H9 (cell line): ENCODE measurements at regions not wholly inside any gene's neighbourhood (a gene's known extent, or its start where the extent isn't known, plus 50 kb on each side); places are given as distances from the start of the nearest gene placed in this dataset.
A peak's percentile ranks its signal among the peaks of the same experiment; 100 is the strongest.

ENCODE experiments used
- DNase-seq: peaks from one replicate; pipeline ENCODE4 v3.0.0-alpha.2; 2017
- H2AFZ ChIP-seq: one replicate; pipeline ENCODE4 v1.6.1; 2013; ENCODE audit warnings: mild to moderate bottlenecking, low read length, control low read depth, moderate library complexity
- H2AK5ac ChIP-seq: 2 replicates; pipeline ENCODE4 v1.6.1; 2013; ENCODE audit warnings: low read length, control low read depth, mixed read lengths; ENCODE audit not compliant: insufficient read length
- H2BK120ac ChIP-seq: one replicate; pipeline ENCODE4 v1.6.1; 2013; ENCODE audit warnings: low read depth, mild to moderate bottlenecking, low read length, control low read depth, inconsistent platforms; ENCODE audit not compliant: poor library complexity, severe bottlenecking
- H2BK12ac ChIP-seq: 2 replicates; pipeline ENCODE4 v1.6.1; 2013; ENCODE audit warnings: low read length, control low read depth, mixed read lengths, low read depth; ENCODE audit not compliant: insufficient read length
- H2BK15ac ChIP-seq: 2 replicates; pipeline ENCODE4 v1.6.1; 2013; ENCODE audit warnings: low read depth, low read length, control low read depth
- H2BK20ac ChIP-seq: one replicate; pipeline ENCODE4 v1.6.1; 2013; ENCODE audit warnings: low read depth, mild to moderate bottlenecking, low read length, control low read depth, inconsistent platforms; ENCODE audit not compliant: poor library complexity, severe bottlenecking
- H2BK5ac ChIP-seq: 2 replicates; pipeline ENCODE4 v1.6.1; 2013; ENCODE audit warnings: low read length, control low read depth, mixed read lengths; ENCODE audit not compliant: insufficient read length
- H3K14ac ChIP-seq: 2 replicates; pipeline ENCODE4 v1.6.1; 2013; ENCODE audit warnings: low read length, control low read depth; ENCODE audit not compliant: insufficient read depth
- H3K18ac ChIP-seq: 2 replicates; pipeline ENCODE4 v1.6.1; 2013; ENCODE audit warnings: low read depth, mild to moderate bottlenecking, mixed read lengths, low read length, control low read depth; ENCODE audit not compliant: insufficient read length
- H3K23ac ChIP-seq: 2 replicates; pipeline ENCODE4 v1.6.1; 2013; ENCODE audit warnings: low read length, control low read depth, mixed read lengths, low read depth; ENCODE audit not compliant: insufficient read length
- H3K23me2 ChIP-seq: 2 replicates; pipeline ENCODE4 v1.6.1; 2013; ENCODE audit warnings: low read depth, mild to moderate bottlenecking, mixed read lengths, low read length, control low read depth; ENCODE audit not compliant: insufficient read length, poor library complexity, severe bottlenecking
- H3K27ac ChIP-seq: 2 replicates; pipeline ENCODE4 v1.5.1; 2013; ENCODE audit warnings: low read length, control low read depth, mixed read lengths, low read depth; ENCODE audit not compliant: insufficient read length
- H3K27me3 ChIP-seq: 2 replicates; pipeline ENCODE4 v1.6.1; 2013; ENCODE audit warnings: low read length, control low read depth, inconsistent platforms; ENCODE audit not compliant: insufficient read depth
- H3K4ac ChIP-seq: 2 replicates; pipeline ENCODE4 v1.6.1; 2013; ENCODE audit warnings: low read depth, mild to moderate bottlenecking, control low read depth, inconsistent platforms, low read length, moderate library complexity
- H3K4me1 ChIP-seq: 2 replicates; pipeline ENCODE4 v1.6.1; 2013; ENCODE audit warnings: low read length, control low read depth, inconsistent platforms; ENCODE audit not compliant: insufficient read depth
- H3K4me2 ChIP-seq: 2 replicates; pipeline ENCODE4 v1.6.1; 2013; ENCODE audit warnings: low read length, control low read depth, mixed read lengths; ENCODE audit not compliant: insufficient read length, insufficient read depth
- H3K56ac ChIP-seq: 2 replicates; pipeline ENCODE4 v1.6.1; 2013; ENCODE audit warnings: low read depth, mild to moderate bottlenecking, mixed read lengths, low read length, control low read depth; ENCODE audit not compliant: insufficient read length
- H3K79me1 ChIP-seq: 2 replicates; pipeline ENCODE4 v1.6.1; 2013; ENCODE audit warnings: low read depth, mild to moderate bottlenecking, moderate library complexity, low read length, control low read depth, inconsistent platforms; ENCODE audit not compliant: insufficient read depth, poor library complexity, severe bottlenecking
- H3K79me2 ChIP-seq: 2 replicates; pipeline ENCODE4 v1.6.1; 2013; ENCODE audit warnings: low read length, control low read depth, inconsistent platforms; ENCODE audit not compliant: insufficient read depth
- H3K9ac ChIP-seq: 2 replicates; pipeline ENCODE4 v1.6.1; 2013; ENCODE audit warnings: low read length, control low read depth, mixed read lengths; ENCODE audit not compliant: insufficient read length; ENCODE audit errors: extremely low read depth
- H3K9me3 ChIP-seq: one replicate; pipeline ENCODE4 v1.6.1; 2013; ENCODE audit warnings: low read depth, low read length, inconsistent platforms; ENCODE audit not compliant: control insufficient read depth
- H3T11ph ChIP-seq: one replicate; pipeline ENCODE4 v1.6.1; 2013; ENCODE audit warnings: mild to moderate bottlenecking, low read length, control low read depth, inconsistent platforms
- H4K20me1 ChIP-seq: one replicate; pipeline ENCODE4 v1.6.1; 2013; ENCODE audit not compliant: control insufficient read depth, insufficient read length, insufficient read depth
- H4K5ac ChIP-seq: 2 replicates; pipeline ENCODE4 v1.6.1; 2013; ENCODE audit warnings: low read depth, mild to moderate bottlenecking, mixed read lengths, low read length, control low read depth; ENCODE audit not compliant: insufficient read length
- H4K8ac ChIP-seq: replicated peaks from 2 replicates; pipeline ENCODE4 v1.6.1; 2013; ENCODE audit warnings: low read length, control low read depth, mixed read lengths, low read depth; ENCODE audit not compliant: insufficient read length
- H4K91ac ChIP-seq: 2 replicates; pipeline ENCODE4 v1.6.1; 2013; ENCODE audit warnings: low read depth, mild to moderate bottlenecking, moderate library complexity, mixed read lengths, low read length, control low read depth; ENCODE audit not compliant: insufficient read length
- H3K27ac Mint-ChIP-seq, 3 experiments: 2 replicates in 2 of 3; 3 replicates in 1 of 3; pipeline ENCODE4 v1.8.0; 2020 to 2021; ENCODE audit warnings: mixed read lengths in 3 of 3, mild to moderate bottlenecking in 1 of 3, moderate library complexity in 1 of 3
- H3K27me3 Mint-ChIP-seq: 2 replicates; pipeline ENCODE4 v1.8.0; 2021; ENCODE audit warnings: low read depth, mild to moderate bottlenecking, moderate library complexity, mixed read lengths
- H3K36me3 Mint-ChIP-seq, 3 experiments: 2 replicates in 2 of 3; 3 replicates in 1 of 3; pipeline ENCODE4 v1.8.0; 2020 to 2021; ENCODE audit warnings: low read depth in 3 of 3, mixed read lengths in 3 of 3; ENCODE audit not compliant: insufficient read depth in 1 of 3
- H3K4me1 Mint-ChIP-seq, 2 experiments: 2 replicates each; pipeline ENCODE4 v1.8.0; 2020; ENCODE audit warnings: mixed read lengths in 2 of 2
- H3K4me3 Mint-ChIP-seq, 2 experiments: 2 replicates in 1 of 2; 3 replicates in 1 of 2; pipeline ENCODE4 v1.8.0; 2020 to 2021; ENCODE audit warnings: mild to moderate bottlenecking in 2 of 2, mixed read lengths in 2 of 2, moderate library complexity in 1 of 2
- H3K9me3 Mint-ChIP-seq, 2 experiments: 2 replicates in 1 of 2; 3 replicates in 1 of 2; pipeline ENCODE4 v1.8.0; 2020; ENCODE audit warnings: mild to moderate bottlenecking in 2 of 2, mixed read lengths in 2 of 2, moderate library complexity in 1 of 2
- WGBS: extraction: QIAGEN DNeasy Blood & Tissue Kit; methylation state at CpG from one replicate; pipeline ENCODE4 v1.1.7; 2013; ENCODE audit warnings: missing lambda C conversion rate, low lambda C conversion rate, mixed read lengths; ENCODE audit not compliant: insufficient read length; ENCODE audit errors: extremely low coverage; 5-methylcytosine and 5-hydroxymethylcytosine counted together
- TF ChIP-seq, protein P1 (sequence below): fragments of 200-600 bp; sonication (generic); conservative IDR thresholded peaks from 3 replicates; pipeline ENCODE4 v1.8.0; 2021; ENCODE audit warnings: antibody characterized with exemption, mild to moderate bottlenecking

DNA sequence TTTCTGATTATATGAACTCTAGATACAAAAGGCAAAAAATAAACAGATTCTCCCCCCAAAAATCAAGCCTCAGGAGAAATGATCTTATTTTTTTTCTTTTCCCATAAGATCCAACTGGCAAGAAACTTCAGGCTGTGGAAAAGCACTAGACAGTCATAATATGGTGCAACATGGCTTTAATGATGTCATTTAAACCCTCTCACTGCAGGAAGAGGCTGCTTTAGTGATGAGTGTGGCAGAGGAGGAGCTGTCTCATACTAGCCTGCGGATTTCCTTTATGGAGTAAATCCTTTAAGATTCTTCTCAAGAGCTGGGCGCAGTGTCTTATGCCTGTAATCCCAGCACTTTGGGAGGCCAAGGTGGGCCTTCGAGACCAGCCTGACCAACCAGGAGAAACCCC, 83.3 kb upstream of the CD28 start:
- Histone ChIP-seq H2BK20ac (no peak overlapping the region), H3K27ac (no peak overlapping the region), H3K23ac (no peak overlapping the region), H2BK120ac (no peak overlapping the region), H3K9ac (no peak overlapping the region), H3K79me1 (no peaks in the 10 kb centered on the region), H3K4me2 (no peak overlapping the region), H3K14ac (no peak overlapping the region), H3K9me3 (no peaks in the 10 kb centered on the region), H2AFZ (no peak overlapping the region), H2BK15ac (no peak overlapping the region), H2AK5ac (no peak overlapping the region), H3K23me2 (no peaks in the 10 kb centered on the region), H4K5ac (no peak overlapping the region), H3K56ac (no peak overlapping the region), H4K91ac (no peak overlapping the region), H3K18ac (no peak overlapping the region), H2BK12ac (no peak overlapping the region), H2BK5ac (no peak overlapping the region), H3K4ac (no peak overlapping the region), H4K8ac (no peak overlapping the region), H3K27me3 (no peaks in the 10 kb centered on the region), H3T11ph (no peak overlapping the region), H3K79me2 (no peaks in the 10 kb centered on the region), H4K20me1 (no peaks in the 10 kb centered on the region), H3K4me1 (no peaks in the 10 kb centered on the region)
- Mint-ChIP-seq H3K36me3 (no peaks in the 10 kb centered on the region), H3K4me1 (no peaks in the 10 kb centered on the region; a peak in 1 of 4 replicates), H3K27me3 (no peaks in the 10 kb centered on the region), H3K4me3 (no peak overlapping the region), H3K9me3 (no peaks in the 10 kb centered on the region; a peak in 1 of 5 replicates), H3K27ac (0 out of 7 replicates have a peak overlapping the region, but pooled peaks of 1 of the 3 experiments have one; percentile 27)
- DNase-seq, result no peak
- TF ChIP-seq, protein P1, sequence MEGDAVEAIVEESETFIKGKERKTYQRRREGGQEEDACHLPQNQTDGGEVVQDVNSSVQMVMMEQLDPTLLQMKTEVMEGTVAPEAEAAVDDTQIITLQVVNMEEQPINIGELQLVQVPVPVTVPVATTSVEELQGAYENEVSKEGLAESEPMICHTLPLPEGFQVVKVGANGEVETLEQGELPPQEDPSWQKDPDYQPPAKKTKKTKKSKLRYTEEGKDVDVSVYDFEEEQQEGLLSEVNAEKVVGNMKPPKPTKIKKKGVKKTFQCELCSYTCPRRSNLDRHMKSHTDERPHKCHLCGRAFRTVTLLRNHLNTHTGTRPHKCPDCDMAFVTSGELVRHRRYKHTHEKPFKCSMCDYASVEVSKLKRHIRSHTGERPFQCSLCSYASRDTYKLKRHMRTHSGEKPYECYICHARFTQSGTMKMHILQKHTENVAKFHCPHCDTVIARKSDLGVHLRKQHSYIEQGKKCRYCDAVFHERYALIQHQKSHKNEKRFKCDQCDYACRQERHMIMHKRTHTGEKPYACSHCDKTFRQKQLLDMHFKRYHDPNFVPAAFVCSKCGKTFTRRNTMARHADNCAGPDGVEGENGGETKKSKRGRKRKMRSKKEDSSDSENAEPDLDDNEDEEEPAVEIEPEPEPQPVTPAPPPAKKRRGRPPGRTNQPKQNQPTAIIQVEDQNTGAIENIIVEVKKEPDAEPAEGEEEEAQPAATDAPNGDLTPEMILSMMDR, result no peak
- no CpG with 5 or more reads among the region's 3 CpGs for WGBS
